NCI-H1048 (cell line): ENCODE measurements at regions not wholly inside any gene's neighbourhood (a gene's known extent, or its start where the extent isn't known, plus 50 kb on each side); places are given as distances from the start of the nearest gene placed in this dataset.

ENCODE experiments used
- DNase-seq: peaks from one replicate; lab custom pipeline; 2025; lab: John Stamatoyannopoulos, UW

DNA sequence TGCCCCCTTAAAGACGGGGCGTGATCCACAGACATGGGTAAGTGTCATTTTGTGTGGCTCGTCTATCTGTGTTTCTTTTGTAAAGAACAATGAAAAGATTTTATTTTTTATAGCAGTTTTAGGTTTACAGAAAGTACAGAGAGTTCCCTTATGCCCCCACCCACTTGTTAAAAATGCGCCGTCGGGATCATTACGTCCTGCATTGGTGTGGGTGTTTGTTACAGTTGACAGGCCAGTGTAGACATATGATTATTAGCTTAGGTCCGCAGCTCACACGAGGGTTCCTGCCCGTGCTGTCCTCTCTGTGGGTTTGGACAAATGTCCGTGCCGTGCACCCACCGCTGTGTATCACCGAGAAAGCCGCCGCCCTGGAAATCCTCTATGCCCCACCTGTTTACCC lies 50.5 kb downstream of the RGS12 start:
- DNase-seq: no peak

DNA sequence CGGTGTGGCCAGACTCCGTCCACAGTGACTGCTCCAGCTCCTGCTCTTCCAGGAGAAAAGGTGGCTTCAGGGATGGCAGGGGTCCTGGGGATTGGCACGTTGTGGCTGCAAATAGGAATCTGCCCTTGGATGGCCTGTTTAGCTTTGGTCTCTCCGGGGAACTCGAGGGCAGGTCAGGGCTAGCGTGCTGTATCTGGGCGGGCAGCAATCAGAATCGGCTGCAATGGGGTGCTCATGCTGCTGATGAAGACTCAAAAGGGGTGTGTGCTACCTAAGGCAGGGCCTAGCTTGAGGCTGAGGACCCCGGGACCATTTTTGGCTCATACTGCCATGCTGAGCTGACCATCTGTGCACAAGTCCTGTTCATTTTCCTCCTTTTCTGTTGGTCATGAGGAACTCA lies 51.3 kb downstream of the RGS12 start:
- DNase-seq: no peak

DNA sequence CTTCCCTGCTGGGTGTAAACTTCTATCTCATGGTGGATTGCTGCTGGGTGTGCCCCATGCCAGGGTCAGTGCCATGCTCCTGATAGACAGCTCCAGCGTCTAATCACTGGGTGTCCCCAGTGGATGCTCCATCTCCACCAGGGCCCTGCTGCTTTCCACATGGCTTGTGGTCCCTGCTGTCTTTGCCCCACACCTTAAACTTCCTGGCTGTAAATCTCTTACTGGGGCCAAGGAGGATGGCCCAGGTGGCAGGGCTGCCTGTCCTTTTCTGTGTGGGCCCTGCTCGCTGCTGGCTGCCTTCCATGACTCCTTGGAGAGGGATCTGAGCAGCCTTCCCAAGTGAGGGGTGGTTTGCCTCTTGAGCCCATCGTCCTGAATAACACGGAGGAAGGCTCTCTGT lies 51.8 kb downstream of the RGS12 start:
- no peak for DNase-seq

DNA sequence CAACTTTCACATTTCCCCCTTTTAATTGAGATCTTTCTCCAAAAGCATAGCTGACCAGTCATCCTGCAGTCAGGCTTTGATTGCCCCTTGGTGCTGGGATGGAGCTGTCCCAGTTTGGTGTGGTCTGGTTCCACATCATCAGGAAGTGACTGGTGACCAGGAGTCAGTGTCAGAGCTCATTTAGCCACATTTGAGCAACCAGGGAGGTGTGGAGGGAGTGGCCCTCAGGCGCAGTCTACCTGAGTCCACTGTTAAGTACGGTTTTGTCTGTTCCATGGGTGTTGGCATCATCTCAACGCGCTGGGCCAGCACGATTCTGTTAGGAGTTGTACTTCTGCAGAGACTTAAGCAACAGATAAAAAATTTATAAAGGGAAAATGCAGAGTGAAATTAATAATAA lies 52.6 kb downstream of the RGS12 start:
- no peak for DNase-seq

GRCh38 chr4:3346146-3346545 lies 53.3 kb downstream of the RGS12 start:
- DNase-seq: peak; percentile 20

DNA sequence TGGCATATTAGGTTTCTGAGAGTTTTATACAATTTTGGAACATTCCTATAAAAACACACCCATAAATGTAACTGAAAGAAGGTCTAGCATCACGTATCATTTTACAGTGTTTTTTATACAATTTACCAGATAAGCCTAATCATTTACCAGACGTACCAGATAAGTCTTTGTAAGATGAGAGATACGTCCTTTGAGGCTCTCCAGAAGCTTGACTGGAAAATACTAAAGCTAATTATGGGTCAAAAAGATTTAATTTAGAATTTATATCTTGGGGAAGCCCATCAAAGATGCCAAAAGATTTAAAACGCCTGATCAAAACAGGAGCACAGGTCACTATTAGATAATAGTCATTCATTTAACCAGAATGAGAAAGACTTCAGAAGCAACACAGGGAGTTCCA lies 55.0 kb downstream of the RGS12 start:
- no peak for DNase-seq

GRCh38 chr4:3348621-3349020 lies 55.8 kb downstream of the RGS12 start:
- DNase-seq: no peak

GRCh38 chr4:3349116-3349515 lies 56.3 kb downstream of the RGS12 start:
- DNase-seq: no peak

DNA sequence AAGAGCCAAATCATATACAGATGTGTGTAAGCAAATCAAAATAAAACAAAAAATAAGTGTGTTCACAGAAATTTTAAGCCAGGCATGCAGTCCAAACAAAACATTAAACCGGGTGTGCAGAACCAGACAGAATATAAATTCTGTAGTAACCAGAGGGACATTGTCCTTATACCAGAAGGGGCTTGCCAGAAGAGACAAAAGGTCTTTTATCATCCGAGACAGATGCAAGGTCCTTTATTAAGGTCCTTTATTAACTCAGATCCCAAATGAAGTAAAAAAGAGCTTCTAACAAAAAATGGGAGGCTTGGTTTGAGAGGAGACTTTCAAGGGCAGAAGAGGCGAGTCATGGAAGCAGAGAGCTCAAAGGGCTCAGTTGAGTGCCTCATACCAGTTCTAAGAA lies 59.2 kb downstream of the RGS12 start:
- no peak for DNase-seq

DNA sequence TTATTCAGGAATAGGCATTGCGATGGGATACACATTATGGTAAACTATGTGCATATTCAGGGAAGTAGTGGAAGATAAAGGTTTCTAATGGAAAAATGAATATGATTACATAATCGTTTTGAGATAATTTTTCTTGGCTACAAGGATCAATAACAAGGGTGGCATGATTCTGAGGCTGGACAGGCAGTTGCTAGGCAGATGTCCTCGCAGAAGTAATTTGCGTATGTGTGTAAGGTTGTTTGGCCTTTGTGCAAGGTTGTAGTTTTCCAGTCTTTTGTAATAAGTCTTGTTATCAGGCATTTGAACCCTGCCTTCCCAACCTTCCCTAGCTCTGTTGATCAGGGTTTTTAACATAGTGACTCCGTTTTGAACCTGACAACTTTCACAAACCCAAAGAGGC lies 59.7 kb downstream of the RGS12 start:
- no peak for DNase-seq

DNA sequence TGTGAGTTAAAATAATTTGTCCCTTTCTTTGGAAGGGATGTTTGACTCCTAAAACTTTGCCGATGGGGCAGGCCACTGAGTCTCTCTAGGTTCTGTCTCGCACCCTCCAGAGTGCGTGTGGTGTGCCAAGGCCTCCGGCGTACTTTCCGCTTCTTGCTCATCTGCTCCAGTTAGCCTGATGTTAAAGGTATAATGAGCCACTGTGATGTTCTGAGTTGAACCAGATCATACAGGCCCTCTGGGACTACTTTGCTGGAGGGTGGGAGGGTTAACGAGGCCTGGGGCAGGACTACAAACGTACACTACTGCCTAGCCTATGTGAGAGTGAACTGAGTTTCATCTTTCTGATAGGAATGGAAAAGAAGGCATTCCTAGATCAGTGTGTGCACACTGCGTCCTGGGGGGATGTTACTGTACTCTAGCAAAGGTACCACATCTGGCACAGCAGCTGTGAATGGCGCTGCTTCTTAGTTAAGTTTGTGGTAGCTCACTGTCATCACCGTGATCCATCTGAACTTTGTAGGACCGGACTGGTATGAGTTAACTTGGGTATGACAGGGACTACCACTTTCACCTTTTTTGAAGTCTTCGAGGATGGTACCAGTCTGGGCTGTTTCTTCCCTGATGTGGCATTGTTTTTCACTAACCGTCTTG lies 60.2 kb downstream of the RGS12 start:
- no peak for DNase-seq

- no peak for DNase-seq
These were observed 61.1 kb downstream of the RGS12 start for GRCh38 chr4:3353752-3354454.

DNA sequence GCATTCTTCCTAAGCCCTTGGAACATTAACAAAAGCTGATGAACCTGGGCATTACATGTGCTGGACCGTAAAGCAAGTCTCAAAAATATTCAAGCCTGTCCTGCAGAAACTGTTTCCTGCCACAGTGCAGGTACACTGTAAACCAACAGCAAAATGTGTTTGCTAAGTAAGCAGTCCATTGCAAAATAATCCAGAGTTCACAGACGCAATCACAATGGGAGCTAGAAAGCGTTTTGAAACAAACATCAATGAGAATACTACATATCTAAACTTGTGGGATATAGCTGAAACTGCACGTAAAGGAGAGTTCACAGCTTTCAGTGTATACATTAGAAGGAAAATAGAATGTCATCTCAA lies 61.6 kb downstream of the RGS12 start:
- DNase-seq: no peak

GRCh38 chr4:3355266-3355748 lies 62.5 kb downstream of the RGS12 start:
- no peak for DNase-seq

DNA sequence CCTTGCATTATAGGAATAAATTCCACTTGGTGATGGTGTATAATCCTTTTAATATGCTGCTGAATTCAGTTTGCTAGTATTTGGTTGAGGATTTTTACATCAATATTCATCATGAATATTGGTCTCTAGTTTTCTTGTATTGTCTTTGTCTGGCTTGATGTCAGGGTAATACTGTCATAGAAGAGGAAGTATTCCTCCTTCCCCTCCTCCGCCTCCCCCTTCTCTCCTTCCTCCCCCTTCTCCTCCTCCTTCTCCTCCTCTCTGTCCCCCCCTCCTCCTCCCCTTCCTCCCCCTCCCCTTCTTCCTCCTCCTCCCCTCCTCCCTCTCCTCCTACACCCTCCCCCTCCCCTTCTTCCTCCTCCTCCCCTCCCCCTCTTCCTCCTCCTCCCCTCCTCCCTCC lies 65.8 kb downstream of the RGS12 start:
- DNase-seq: no peak

DNA sequence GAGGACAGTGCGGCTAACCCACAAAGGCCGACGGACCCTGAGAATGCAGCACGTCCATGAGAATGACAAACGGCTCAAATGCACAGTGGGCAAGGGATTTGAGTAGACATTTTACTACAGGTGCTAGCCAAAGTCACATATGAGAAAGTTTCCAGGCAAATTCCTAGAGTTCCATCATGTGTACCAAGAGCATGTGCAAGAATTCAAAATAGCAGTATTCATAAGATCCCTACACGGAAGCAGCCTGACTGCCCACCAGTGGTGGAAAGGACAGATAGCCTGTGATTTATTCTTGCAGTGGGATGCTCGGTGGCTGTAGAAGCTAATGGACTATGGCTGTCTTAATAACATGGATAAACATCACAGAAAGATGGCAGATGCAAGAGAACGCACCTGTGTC lies 68.0 kb downstream of the RGS12 start:
- no peak for DNase-seq

- DNase-seq: no peak
These were observed 68.6 kb downstream of the RGS12 start for GRCh38 chr4:3361406-3361805.

GRCh38 chr4:3361896-3362295 lies 69.1 kb downstream of the RGS12 start:
- no peak for DNase-seq

GRCh38 chr4:3362431-3363287 lies 69.8 kb downstream of the RGS12 start:
- no peak for DNase-seq

- DNase-seq: no peak
These were observed 70.8 kb downstream of the RGS12 start for GRCh38 chr4:3363411-3364141.

GRCh38 chr4:3364199-3364598 lies 71.4 kb downstream of the RGS12 start:
- DNase-seq: no peak

GRCh38 chr4:3364634-3365314 lies 72.0 kb downstream of the RGS12 start:
- no peak for DNase-seq
